ENCODE measurements at regions not wholly inside any gene's neighbourhood (a gene's known extent, or its start where the extent isn't known, plus 50 kb on each side); places are given as distances from the start of the nearest gene placed in this dataset.

- no peak for DNase-seq (ENCODE audit: low read depth in 2 of 2)
Observed at GRCh38 chr2:19547321-19547720, 188.9 kb upstream of the OSR1 start.

DNA sequence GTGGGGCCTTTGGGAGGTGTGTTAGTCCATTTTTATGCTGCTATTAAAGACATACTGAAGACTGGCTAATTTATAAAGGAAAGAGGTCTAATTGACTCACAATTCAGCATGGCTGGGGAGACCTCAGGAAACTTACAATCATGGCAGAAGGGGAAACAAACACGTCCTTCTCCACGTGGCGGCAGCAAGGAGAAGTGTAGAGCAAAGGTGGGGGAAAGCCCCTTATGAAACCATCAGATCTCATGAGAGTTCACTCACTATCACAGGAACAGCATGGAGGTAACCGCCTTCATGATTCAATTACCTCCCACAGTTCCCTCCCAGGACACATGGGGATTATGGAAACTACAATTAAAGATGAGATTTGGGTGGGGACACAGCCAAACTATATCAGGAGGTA, 187.1 kb upstream of the OSR1 start:
- no peak for DNase-seq (ENCODE audit: low read depth in 2 of 2)

DNA sequence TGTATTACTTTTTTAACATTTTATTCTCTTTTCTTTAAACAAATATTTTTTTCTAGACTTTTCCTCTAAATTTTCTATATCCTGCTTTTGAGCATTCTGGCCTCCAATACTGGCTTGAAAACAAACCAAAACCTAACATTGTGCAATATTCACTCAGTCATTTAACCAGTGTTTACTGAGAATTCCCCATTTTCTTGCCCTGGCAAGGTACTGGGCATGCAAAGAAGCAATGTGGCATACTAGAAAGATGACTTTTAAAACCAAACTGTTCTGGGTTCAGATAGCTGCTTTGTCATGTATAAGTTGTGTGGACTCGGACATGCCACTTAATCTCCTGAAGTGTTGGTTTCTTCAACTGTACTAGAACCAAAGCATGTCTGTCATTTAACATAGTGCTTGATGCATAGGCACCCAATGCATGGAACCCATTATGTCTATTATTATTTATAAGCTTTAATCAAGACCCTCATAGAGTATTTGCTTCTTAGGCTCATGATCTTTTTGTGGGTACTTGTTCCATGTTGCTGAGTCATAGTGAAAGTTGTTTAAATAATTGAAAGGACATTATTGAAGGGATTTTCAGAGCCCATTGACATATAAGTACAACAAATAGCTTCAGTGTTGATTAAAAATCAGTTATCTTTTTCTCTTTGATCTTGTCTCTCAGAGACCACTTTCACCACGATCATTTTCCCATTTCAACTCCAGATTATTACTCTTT, 185.4 kb upstream of the OSR1 start:
- no peak for DNase-seq (ENCODE audit: low read depth in 2 of 2)

DNA sequence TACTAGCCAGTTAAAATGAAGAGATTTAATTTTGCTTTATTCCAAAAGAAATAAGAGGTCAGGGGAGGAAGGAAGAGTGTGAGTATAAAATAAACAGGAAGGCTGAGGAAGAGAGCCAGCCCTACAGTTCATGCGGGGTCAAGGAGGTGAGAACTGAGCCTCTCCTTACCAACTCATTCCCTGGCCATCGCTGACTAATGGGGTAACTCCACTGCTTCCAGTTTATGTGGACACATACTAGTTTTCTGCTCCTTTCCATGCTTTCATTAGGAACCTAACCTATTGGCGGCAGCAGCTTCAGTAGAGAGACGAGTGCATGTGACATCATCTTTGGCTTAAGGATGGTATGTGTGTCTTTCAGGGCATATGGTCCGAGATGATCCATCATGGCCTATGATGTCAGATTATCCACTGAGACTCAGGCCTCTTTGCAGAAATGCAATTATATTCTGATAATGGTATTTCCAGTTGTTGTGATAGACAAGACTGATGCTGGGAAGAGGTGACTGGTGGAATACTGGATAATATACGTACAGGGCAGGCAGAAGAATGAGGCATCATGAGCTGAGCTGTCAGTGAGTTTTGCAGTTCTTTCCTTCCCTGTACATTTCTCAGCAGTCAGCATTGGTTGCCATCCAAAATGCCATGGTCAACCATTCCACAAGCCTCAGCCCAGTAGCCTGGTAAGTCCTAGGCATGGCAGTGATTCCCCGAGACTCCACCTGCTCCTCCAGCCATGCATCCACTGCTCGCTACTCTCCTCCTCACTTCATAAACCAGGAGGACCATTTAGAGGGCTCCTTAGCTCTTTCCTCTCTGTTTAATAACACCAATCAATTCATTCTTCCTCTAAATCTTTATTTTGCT, 184.6 kb upstream of the OSR1 start:
- DNase-seq (ENCODE audit: low read depth in 2 of 2), result no peak

GRCh38 chr2:19541884-19542283, 183.5 kb upstream of the OSR1 start:
- no peak for DNase-seq (ENCODE audit: low read depth in 2 of 2)

- DNase-seq (ENCODE audit: low read depth in 2 of 2), result no peak
Observed at GRCh38 chr2:19540739-19541525, 182.5 kb upstream of the OSR1 start.

- DNase-seq (ENCODE audit: low read depth in 2 of 2), result no peak
Observed at GRCh38 chr2:19538411-19538963, 180.1 kb upstream of the OSR1 start.

- DNase-seq (ENCODE audit: low read depth in 2 of 2), result no peak
Observed at GRCh38 chr2:19536136-19536535, 177.7 kb upstream of the OSR1 start.

- DNase-seq (ENCODE audit: low read depth in 2 of 2), result no peak
Observed at GRCh38 chr2:19532547-19533196, 174.2 kb upstream of the OSR1 start.

DNA sequence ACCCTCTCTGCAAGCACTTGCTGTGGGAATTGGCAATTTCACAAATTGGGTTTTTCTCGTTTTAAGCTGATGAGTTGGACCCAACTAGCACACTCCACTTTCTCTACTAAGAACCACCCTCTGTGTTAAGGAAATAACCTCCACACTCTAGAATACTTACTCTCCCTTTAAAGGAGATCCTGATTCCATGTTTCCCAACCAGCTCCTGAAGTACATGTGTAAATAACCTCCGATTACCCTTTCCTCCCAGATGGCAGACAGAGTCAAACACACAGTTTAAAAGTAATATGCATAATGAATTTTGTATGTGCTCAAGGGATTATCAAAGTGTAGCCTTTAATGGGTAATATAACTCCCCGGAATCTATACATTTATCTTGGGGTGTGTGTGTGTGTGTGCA, 171.3 kb upstream of the OSR1 start:
- no peak for DNase-seq (ENCODE audit: low read depth in 2 of 2)

DNA sequence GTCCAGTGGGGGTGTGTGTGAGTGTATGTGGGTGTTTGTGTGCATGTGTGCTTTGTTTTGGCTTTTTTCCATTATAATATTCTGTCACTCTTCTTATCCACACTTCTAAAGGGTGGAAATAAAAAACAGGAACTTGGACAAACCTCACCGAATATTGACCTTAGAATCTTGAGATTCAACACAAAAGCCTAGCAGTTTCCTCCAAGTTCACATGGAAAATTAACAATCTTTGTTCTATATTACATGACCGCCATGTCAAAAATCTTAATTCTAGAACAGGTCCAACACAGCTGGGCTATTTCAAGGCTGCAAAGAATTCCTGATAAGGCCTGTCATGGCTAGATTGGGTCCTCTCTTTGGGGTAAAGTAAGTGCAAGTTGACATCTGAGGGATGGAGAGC, 169.3 kb upstream of the OSR1 start:
- DNase-seq (ENCODE audit: low read depth in 2 of 2), result no peak

GRCh38 chr2:19525313-19525712, 166.9 kb upstream of the OSR1 start:
- DNase-seq (ENCODE audit: low read depth in 2 of 2), result no peak

- DNase-seq (ENCODE audit: low read depth in 2 of 2), result no peak
Observed at GRCh38 chr2:19519045-19519444, 160.6 kb upstream of the OSR1 start.

DNA sequence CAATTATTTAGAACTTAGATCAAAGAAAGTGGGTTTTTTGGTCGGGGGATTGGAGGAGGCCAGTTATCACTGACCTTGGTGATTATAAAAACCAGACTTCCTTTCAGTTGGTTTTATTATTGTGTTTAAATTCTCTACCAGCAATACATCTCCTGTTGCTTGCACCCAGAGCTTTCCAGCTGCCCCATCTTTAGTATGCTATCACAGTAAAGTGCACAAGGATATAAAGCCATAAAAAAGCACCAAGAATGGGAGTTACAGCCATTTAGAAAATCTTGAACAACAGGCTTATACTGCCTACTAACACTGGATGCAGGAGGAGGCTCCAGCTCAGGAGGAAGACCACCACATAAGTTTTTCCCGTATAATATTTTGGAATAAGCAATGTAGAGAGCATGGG, 148.7 kb upstream of the OSR1 start:
- no peak for DNase-seq (ENCODE audit: low read depth in 2 of 2)

DNA sequence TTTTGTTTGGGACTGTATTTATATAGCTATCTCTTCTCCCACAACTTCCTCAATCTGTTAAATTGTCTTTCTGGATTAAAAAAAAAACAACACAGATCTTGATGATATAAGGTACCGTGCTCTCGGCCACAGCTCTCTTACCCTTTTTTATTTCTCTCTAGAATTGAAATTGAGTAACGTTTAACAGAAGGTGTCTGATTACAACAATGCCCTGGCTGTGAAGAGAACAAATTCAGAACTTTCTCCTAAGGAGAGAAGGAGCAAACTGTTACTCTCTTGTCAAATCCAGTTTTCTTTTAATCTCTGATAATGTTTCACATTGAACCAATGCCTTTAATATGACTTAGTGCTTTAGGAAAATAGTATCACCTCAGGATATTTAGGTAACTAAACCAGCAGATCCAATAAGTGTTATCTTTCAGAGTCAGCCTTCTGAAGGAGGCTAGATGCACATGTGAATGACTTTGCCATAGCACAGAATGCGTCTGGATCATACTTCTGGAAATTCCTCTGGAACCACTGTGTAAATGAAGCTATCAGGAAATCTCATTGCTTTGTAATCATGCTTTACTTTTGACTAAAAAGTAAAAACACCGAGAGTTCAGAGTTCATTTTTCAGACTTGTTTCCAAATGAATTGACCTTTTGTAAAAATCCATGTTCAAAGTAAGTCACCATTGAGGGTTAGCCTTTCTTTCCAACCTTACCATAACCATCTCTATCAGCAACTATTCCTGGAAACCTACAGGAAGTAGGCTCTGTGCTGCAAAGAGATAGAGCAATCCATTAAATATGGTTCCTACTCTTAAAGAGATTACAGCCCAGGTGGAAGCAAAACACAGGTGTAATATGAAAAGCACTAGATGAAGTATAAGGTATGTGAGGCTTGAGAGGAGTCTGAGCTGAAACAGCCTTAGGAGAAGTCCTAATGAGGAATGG, 147.0 kb upstream of the OSR1 start:
- no peak for DNase-seq (ENCODE audit: low read depth in 2 of 2)

- no peak for DNase-seq (ENCODE audit: low read depth in 2 of 2)
Observed at GRCh38 chr2:19504400-19505198, 146.2 kb upstream of the OSR1 start.

GRCh38 chr2:19503915-19504314, 145.5 kb upstream of the OSR1 start:
- no peak for DNase-seq (ENCODE audit: low read depth in 2 of 2)

GRCh38 chr2:19503406-19503805, 145.0 kb upstream of the OSR1 start:
- DNase-seq (ENCODE audit: low read depth in 2 of 2), result no peak

GRCh38 chr2:19500126-19500525, 141.7 kb upstream of the OSR1 start:
- no peak for DNase-seq (ENCODE audit: low read depth in 2 of 2)

- DNase-seq (ENCODE audit: low read depth in 2 of 2), result no peak
Observed at GRCh38 chr2:19496646-19497045, 138.2 kb upstream of the OSR1 start.

All from stimulated activated CD4-positive, alpha-beta T cell treated with anti-CD3 and anti-CD28 coated beads, Interleukin-12 subunit alpha, Interleukin-12 subunit beta, amount 100 ng/mL, for 24 hours (primary cell).